Ectodermal cell (in vitro differentiated cells): ENCODE measurements at regions not wholly inside any gene's neighbourhood (a gene's known extent, or its start where the extent isn't known, plus 50 kb on each side); places are given as distances from the start of the nearest gene placed in this dataset.

Experiments used
- H3K27ac ChIP-seq: 2 replicates; pipeline ENCODE4 v1.7.0; 2013; ENCODE audit warnings: mild to moderate bottlenecking, low read depth, low read length; ENCODE audit not compliant: insufficient read depth, poor library complexity, severe bottlenecking
- H3K27me3 ChIP-seq: 2 replicates; pipeline ENCODE4 v1.7.0; 2013; ENCODE audit warnings: mild to moderate bottlenecking, low read length; ENCODE audit not compliant: insufficient read depth, control insufficient read depth, poor library complexity, severe bottlenecking
- H3K36me3 ChIP-seq: one replicate; pipeline ENCODE4 v1.7.0; 2013; ENCODE audit warnings: low read length; ENCODE audit not compliant: control insufficient read depth, insufficient read depth
- H3K4me1 ChIP-seq: one replicate; pipeline ENCODE4 v1.7.0; 2013; ENCODE audit warnings: low read length; ENCODE audit not compliant: control insufficient read depth, insufficient read depth
- H3K4me3 ChIP-seq: 2 replicates; pipeline ENCODE4 v1.7.0; 2013; ENCODE audit warnings: low read depth, low read length, control low read depth; ENCODE audit not compliant: insufficient read depth
- H3K9me3 ChIP-seq: 2 replicates; pipeline ENCODE4 v1.7.0; 2013; ENCODE audit warnings: mild to moderate bottlenecking, low read length, moderate library complexity; ENCODE audit not compliant: control insufficient read depth
- WGBS, 2 experiments: methylation state at CpG; one replicate each; pipeline ENCODE4 v1.1.7; 2013; ENCODE audit warnings: missing lambda C conversion rate in 2 of 2; 5-methylcytosine and 5-hydroxymethylcytosine counted together

- Histone ChIP-seq H3K4me3 (no peak overlapping the region), H3K27me3 (no peaks in the 10 kb centered on the region), H3K27ac (no peak overlapping the region), H3K9me3 (no peaks in the 10 kb centered on the region), H3K36me3 (no peaks in the 10 kb centered on the region), H3K4me1 (no peaks in the 10 kb centered on the region)
- 88 to 94% methylated on average over 3 of the region's 3 CpGs for WGBS, 2 experiments
Measured at GRCh38 chr3:82143661-82144412, 382.4 kb upstream of the GBE1 start.

- H3K36me3 ChIP-seq: no peaks in the 10 kb centered on the region
- no peak overlapping the region for H3K27ac ChIP-seq
- no peaks in the 10 kb centered on the region for H3K4me1 ChIP-seq
- no peaks in the 10 kb centered on the region for H3K9me3 ChIP-seq
- H3K27me3 ChIP-seq: no peaks in the 10 kb centered on the region
- 75 to 100% methylated on average over 1 of the region's 1 CpG for WGBS, 2 experiments
- H3K4me3 ChIP-seq: no peak overlapping the region
Measured at GRCh38 chr3:82141592-82141991, 380.1 kb upstream of the GBE1 start.

GRCh38 chr3:82137861-82138260, 376.4 kb upstream of the GBE1 start:
- Histone ChIP-seq H3K4me1 (no peaks in the 10 kb centered on the region), H3K4me3 (no peak overlapping the region), H3K27ac (no peak overlapping the region), H3K27me3 (no peaks in the 10 kb centered on the region), H3K36me3 (no peaks in the 10 kb centered on the region), H3K9me3 (no peaks in the 10 kb centered on the region)
- 100% methylated on average over 1 to 2 of the region's 2 CpGs for WGBS, 2 experiments

GRCh38 chr3:82137050-82137449, 375.6 kb upstream of the GBE1 start:
- Histone ChIP-seq H3K27ac (no peak overlapping the region), H3K9me3 (no peaks in the 10 kb centered on the region), H3K4me1 (no peaks in the 10 kb centered on the region), H3K36me3 (no peaks in the 10 kb centered on the region), H3K4me3 (no peak overlapping the region), H3K27me3 (no peaks in the 10 kb centered on the region)
- WGBS, 2 experiments: 93 to 98% methylated on average over 2 to 3 of the region's 3 CpGs

- no peak overlapping the region for H3K27ac ChIP-seq
- no peak overlapping the region for H3K4me3 ChIP-seq
- H3K36me3 ChIP-seq: no peaks in the 10 kb centered on the region
- 43 to 46% methylated on average over 4 of the region's 5 CpGs for WGBS, 2 experiments
- H3K27me3 ChIP-seq: no peaks in the 10 kb centered on the region
- H3K9me3 ChIP-seq: no peaks in the 10 kb centered on the region
- H3K4me1 ChIP-seq: no peaks in the 10 kb centered on the region
Measured at GRCh38 chr3:82133070-82133606, 371.7 kb upstream of the GBE1 start.

- 98 to 100% methylated on average over 3 of the region's 3 CpGs for WGBS, 2 experiments
- Histone ChIP-seq H3K4me1 (no peaks in the 10 kb centered on the region), H3K27me3 (no peaks in the 10 kb centered on the region), H3K4me3 (no peak overlapping the region), H3K9me3 (no peaks in the 10 kb centered on the region), H3K36me3 (no peaks in the 10 kb centered on the region), H3K27ac (no peak overlapping the region)
Measured at GRCh38 chr3:82132210-82133069, 371.0 kb upstream of the GBE1 start.

GRCh38 chr3:82130046-82130445, 368.6 kb upstream of the GBE1 start:
- no peaks in the 10 kb centered on the region for H3K36me3 ChIP-seq
- WGBS, 2 experiments: 88 to 92% methylated on average over 2 to 4 of the region's 4 CpGs
- no peaks in the 10 kb centered on the region for H3K4me1 ChIP-seq
- H3K9me3 ChIP-seq: no peaks in the 10 kb centered on the region
- H3K4me3 ChIP-seq: no peak overlapping the region
- H3K27me3 ChIP-seq: no peaks in the 10 kb centered on the region
- H3K27ac ChIP-seq: no peak overlapping the region

GRCh38 chr3:82129221-82129801, 367.9 kb upstream of the GBE1 start:
- Histone ChIP-seq H3K4me3 (no peak overlapping the region), H3K36me3 (no peaks in the 10 kb centered on the region), H3K9me3 (no peaks in the 10 kb centered on the region), H3K4me1 (no peaks in the 10 kb centered on the region), H3K27me3 (no peaks in the 10 kb centered on the region), H3K27ac (no peak overlapping the region)
- 92 to 94% methylated on average over 1 to 2 of the region's 2 CpGs for WGBS, 2 experiments

- no peaks in the 10 kb centered on the region for H3K9me3 ChIP-seq
- WGBS, 2 experiments: 91 to 93% methylated on average over 4 of the region's 4 CpGs
- H3K4me1 ChIP-seq: no peaks in the 10 kb centered on the region
- no peak overlapping the region for H3K27ac ChIP-seq
- no peaks in the 10 kb centered on the region for H3K36me3 ChIP-seq
- H3K27me3 ChIP-seq: no peaks in the 10 kb centered on the region
- H3K4me3 ChIP-seq: no peak overlapping the region
Measured at GRCh38 chr3:82128271-82128670, 366.8 kb upstream of the GBE1 start.
